NCI-H187 (cell line): ENCODE measurements at regions not wholly inside any gene's neighbourhood (a gene's known extent, or its start where the extent isn't known, plus 50 kb on each side); places are given as distances from the start of the nearest gene placed in this dataset.

Source experiments
- DNase-seq, 2 experiments: peaks; one replicate each; lab custom pipeline; 2025; lab: John Stamatoyannopoulos, UW

DNA sequence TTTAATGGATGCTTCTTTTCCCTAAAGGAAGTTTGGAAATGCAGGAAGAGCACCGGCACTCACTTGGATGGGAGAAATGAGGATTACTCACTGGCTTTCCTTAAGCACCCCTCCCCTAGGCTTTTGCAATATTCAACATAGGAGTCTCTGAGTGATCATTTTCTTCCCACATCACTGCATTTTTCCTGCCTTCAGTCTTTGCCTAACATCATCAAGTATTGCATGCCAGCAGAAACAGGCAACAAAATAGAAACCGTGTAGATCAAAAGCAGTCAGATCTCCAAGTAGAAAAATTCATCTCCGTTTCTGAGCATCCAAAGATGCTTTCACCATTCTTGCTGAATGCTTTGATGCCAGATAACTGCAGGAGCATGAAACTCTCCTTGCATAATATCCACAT is 119.9 kb downstream of the ADCYAP1R1 start:
- no peak for DNase-seq

DNA sequence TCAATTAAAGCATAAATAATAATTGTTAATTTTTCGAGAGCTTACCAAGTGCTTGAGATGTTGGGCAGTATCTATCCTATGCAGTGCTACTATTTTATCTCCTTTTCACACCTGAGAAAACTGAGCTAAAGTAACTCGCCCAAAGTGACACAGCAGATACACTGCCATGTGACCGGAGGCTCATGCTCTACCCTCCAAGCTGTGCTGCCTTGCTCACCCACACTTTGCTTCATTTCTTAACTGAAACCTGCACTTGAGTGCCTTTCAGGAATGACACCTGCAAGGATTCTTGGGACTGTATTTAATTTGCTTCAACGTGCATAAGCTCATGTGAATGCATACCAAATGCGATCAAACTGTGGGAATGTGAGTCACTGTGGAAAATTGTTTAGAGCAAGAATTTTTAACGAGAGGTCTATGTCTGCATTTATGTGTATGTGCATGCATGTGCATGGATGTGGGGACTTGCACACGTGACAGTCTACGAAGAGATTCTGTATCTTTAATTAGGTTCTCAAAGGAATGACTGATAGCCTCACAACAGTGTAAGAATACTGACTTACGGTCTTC is 119.2 kb downstream of the ADCYAP1R1 start:
- no peak for DNase-seq
